C4-2B (cell line): ENCODE measurements at regions not wholly inside any gene's neighbourhood (a gene's known extent, or its start where the extent isn't known, plus 50 kb on each side); places are given as distances from the start of the nearest gene placed in this dataset.

Source experiments
- CTCF ChIP-seq: fragments of 450-650 bp; conservative IDR thresholded peaks from 2 replicates; pipeline ENCODE4 v1.5.1; 2017; ENCODE audit warnings: mild to moderate bottlenecking
- ZFX ChIP-seq: fragments of 450-650 bp; IDR thresholded peaks from 2 replicates; pipeline ENCODE4 v1.6.1; 2017

- TF ChIP-seq CTCF: no peak
- no peak for TF ChIP-seq ZFX
Measured at GRCh38 chr10:91163869-91164474, 56.5 kb upstream of the PCGF5 start.
